ENCODE measurements at regions not wholly inside any gene's neighbourhood (a gene's known extent, or its start where the extent isn't known, plus 50 kb on each side); places are given as distances from the start of the nearest gene placed in this dataset.

DNA sequence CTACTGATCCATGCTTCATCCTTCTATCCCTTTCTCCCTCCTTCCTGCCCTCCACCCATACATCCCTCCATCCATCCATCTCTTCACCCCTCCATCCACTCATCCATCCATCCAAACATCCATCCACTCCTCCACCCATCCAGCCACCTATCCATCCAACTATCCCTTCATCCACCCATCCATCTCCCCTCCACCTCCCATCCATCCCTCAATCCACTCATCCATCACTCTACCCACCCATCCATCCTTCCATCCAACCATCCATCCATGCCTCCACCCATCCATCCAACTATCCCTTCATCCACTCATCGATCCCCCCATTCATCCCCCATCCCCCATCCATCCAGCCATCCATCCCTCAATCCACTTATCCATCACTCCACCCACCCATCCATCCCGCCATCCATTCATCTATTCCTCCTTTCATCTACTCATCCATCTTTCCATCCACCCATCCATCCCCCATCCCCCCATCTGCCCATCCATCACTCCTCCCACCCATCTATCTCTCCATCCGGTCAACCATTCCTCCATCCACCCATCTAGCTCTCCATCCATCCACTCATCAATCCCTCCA is 132.4 kb upstream of the IQSEC1 start:
- TF ChIP-seq, protein P1, sequence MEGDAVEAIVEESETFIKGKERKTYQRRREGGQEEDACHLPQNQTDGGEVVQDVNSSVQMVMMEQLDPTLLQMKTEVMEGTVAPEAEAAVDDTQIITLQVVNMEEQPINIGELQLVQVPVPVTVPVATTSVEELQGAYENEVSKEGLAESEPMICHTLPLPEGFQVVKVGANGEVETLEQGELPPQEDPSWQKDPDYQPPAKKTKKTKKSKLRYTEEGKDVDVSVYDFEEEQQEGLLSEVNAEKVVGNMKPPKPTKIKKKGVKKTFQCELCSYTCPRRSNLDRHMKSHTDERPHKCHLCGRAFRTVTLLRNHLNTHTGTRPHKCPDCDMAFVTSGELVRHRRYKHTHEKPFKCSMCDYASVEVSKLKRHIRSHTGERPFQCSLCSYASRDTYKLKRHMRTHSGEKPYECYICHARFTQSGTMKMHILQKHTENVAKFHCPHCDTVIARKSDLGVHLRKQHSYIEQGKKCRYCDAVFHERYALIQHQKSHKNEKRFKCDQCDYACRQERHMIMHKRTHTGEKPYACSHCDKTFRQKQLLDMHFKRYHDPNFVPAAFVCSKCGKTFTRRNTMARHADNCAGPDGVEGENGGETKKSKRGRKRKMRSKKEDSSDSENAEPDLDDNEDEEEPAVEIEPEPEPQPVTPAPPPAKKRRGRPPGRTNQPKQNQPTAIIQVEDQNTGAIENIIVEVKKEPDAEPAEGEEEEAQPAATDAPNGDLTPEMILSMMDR (IDR thresholded peaks at IDR 0.05; ENCODE audit: low read depth, low read length, poor library complexity, severe bottlenecking) = no peak
- TF ChIP-seq EZH2phosphoT487 (IDR thresholded peaks at IDR 0.05; ENCODE audit: borderline replicate concordance, low read length) = no peak
